CD4-positive, CD25-positive, alpha-beta regulatory T cell (primary cell): ENCODE measurements at regions not wholly inside any gene's neighbourhood (a gene's known extent, or its start where the extent isn't known, plus 50 kb on each side); places are given as distances from the start of the nearest gene placed in this dataset.

Experiments
- ATAC-seq, 2 donors: fragments of 150-1000 bp; cut with Tn5 transposase; one replicate each; pipeline ENCODE4 v1.10.0; 2021; ENCODE audit warnings: low read depth in 2 of 2, moderate number of reproducible peaks in 2 of 2, moderate library complexity in 1 of 2
- DNase-seq, 3 donors: peaks; one replicate each; pipeline versions ENCODE4 v3.0.0 to v3.0.0-alpha.2; 2012 to 2022; ENCODE audit warnings: mixed read lengths in 1 of 3
- H3K27ac ChIP-seq: one replicate; pipeline ENCODE4 v1.7.0; 2013; ENCODE audit warnings: mild to moderate bottlenecking, low read length; ENCODE audit not compliant: insufficient read depth, poor library complexity, severe bottlenecking
- H3K27me3 ChIP-seq: one replicate; pipeline ENCODE4 v1.7.0; 2013; ENCODE audit warnings: low read length; ENCODE audit not compliant: control insufficient read depth, insufficient read depth
- H3K36me3 ChIP-seq: one replicate; pipeline ENCODE4 v1.7.0; 2013; ENCODE audit warnings: mild to moderate bottlenecking, low read length, moderate library complexity; ENCODE audit not compliant: control insufficient read depth, insufficient read depth
- H3K4me1 ChIP-seq: 2 replicates; pipeline ENCODE4 v1.7.0; 2013; ENCODE audit warnings: mild to moderate bottlenecking, low read length; ENCODE audit not compliant: insufficient read depth, control insufficient read depth, poor library complexity, severe bottlenecking
- H3K4me3 ChIP-seq: one replicate; pipeline ENCODE4 v1.7.0; 2013; ENCODE audit warnings: low read depth, mild to moderate bottlenecking, low read length, moderate library complexity
- H3K9me3 ChIP-seq, 2 experiments: 1 replicate in 1 of 2; 2 replicates in 1 of 2; pipeline ENCODE4 v1.7.0; 2013; ENCODE audit warnings: low read length in 2 of 2, mild to moderate bottlenecking in 1 of 2, moderate library complexity in 1 of 2; ENCODE audit not compliant: control insufficient read depth in 2 of 2
- H3K27ac Mint-ChIP-seq, 3 donors: one replicate each; pipeline ENCODE4 v1.8.0; 2020 to 2022; ENCODE audit warnings: mild to moderate bottlenecking in 3 of 3, mixed read lengths in 3 of 3, moderate library complexity in 2 of 3
- H3K27me3 Mint-ChIP-seq: one replicate; pipeline ENCODE4 v1.8.0; 2022; ENCODE audit warnings: mild to moderate bottlenecking, mixed read lengths
- H3K36me3 Mint-ChIP-seq: one replicate; pipeline ENCODE4 v1.8.0; 2020; ENCODE audit warnings: mixed read lengths
- H3K4me1 Mint-ChIP-seq, 4 donors: one replicate each; pipeline ENCODE4 v1.8.0; 2020 to 2022; ENCODE audit warnings: mixed read lengths in 4 of 4, mild to moderate bottlenecking in 1 of 4
- H3K4me3 Mint-ChIP-seq, 4 donors: one replicate each; pipeline ENCODE4 v1.8.0; 2020 to 2022; ENCODE audit warnings: mild to moderate bottlenecking in 4 of 4, mixed read lengths in 4 of 4, moderate library complexity in 3 of 4
- H3K9me3 Mint-ChIP-seq, 7 donors: one replicate each; pipeline ENCODE4 v1.8.0; 2020 to 2022; ENCODE audit warnings: mixed read lengths in 7 of 7, mild to moderate bottlenecking in 3 of 7, moderate library complexity in 2 of 7

DNA sequence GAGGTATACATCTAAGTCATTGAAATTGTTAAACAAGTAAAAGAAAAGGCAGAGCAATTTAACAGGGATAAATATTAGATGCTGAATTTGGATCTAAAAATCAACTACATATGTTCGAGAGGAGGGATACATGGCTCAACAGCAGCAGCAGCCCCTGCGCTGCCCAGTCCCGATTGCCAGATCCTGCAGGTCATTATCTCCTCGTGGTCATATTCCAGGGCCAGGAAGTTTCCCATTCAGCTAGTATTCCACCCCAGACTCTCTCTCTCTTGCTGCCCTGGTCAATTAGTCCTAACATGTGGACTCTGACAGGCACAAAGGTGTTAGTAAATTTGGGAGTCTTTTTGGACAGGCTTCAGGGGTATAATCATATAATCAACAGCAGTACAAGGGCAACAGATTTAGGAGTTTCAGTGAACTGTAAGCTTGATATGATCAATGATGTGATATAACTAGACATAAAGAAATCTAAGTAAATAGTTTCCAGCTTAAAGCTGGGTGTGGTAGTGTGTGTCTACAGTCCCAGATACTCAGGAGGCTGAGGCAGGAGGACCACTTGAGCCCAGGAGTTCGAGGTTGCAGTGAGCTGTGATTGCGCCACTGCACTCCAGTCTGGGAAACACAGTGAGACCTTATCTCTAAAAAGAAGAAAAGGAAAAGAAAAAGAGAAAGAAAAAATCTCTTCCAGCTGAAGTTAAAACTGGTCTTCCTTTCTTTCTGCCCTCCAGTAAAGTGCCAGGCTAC, 96.5 kb upstream of the MED13 start:
- H3K9me3 Mint-ChIP-seq: peaks cover 0 to 2% (median 0%) of the 10 kb centered on the region in 7 donors
- H3K4me3 Mint-ChIP-seq: no peak overlapping the region
- H3K36me3 Mint-ChIP-seq: no peaks in the 10 kb centered on the region
- H3K4me3 ChIP-seq: no peak overlapping the region
- H3K27ac ChIP-seq: no peak overlapping the region
- H3K36me3 ChIP-seq: no peaks in the 10 kb centered on the region
- no peak for ATAC-seq
- H3K4me1 ChIP-seq: no peaks in the 10 kb centered on the region
- H3K4me1 Mint-ChIP-seq: peaks cover 5 to 9% (median 7%) of the 10 kb centered on the region in 4 donors
- DNase-seq: no peak
- no peaks in the 10 kb centered on the region for H3K9me3 ChIP-seq
- no peak overlapping the region for H3K27ac Mint-ChIP-seq
- H3K27me3 Mint-ChIP-seq: peaks cover 12% of the 10 kb centered on the region
- no peaks in the 10 kb centered on the region for H3K27me3 ChIP-seq

DNA sequence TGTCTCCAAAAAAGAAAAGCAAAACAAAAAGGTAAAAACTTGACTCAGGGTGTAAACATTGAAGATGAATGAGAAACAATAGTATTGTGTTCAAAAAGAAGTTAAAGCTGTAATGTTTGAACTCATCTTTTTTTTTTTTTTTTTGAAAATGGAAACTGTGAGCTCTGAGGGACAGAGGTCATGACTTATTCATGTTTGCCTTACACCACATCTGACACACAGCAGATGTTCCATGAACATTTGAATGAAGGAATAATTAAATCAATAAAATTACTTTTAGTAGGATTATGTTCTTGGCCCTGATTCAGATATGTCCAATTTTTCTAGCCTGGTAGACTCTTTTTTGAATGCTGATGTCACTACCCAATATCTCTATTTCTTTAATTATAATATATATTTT, 95.7 kb upstream of the MED13 start:
- no peak for ATAC-seq
- Mint-ChIP-seq H3K36me3 (no peaks in the 10 kb centered on the region), H3K27me3 (peaks cover 12% of the 10 kb centered on the region)

DNA sequence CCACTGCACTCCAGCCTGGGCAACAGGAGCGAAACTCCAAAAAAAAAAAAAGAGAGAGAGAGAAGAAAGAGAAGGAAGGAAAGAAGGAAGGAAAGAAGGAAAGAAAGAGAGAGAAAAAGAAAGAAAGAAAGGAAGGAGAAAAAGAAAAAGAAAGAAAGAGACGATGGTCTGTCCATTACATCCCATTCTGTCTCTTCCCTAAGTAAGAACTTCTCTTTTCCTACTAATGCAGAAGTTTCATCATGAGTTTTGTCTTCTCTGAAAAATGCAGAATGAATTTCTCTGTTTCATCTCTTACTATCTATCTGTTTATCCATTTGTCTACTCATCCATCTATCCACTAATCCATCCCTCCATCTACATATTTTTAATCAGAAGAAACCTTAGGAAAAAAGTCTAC, 94.9 kb upstream of the MED13 start:
- no peaks in the 10 kb centered on the region for H3K36me3 ChIP-seq
- DNase-seq (no peak), ATAC-seq (no peak)
- no peak overlapping the region for H3K4me3 ChIP-seq
- no peak overlapping the region for H3K27ac ChIP-seq
- no peaks in the 10 kb centered on the region for H3K27me3 ChIP-seq
- peaks cover under 1 to 3% (median 2%) of the 10 kb centered on the region in 4 donors for H3K4me1 Mint-ChIP-seq
- peaks cover 14% of the 10 kb centered on the region for H3K27me3 Mint-ChIP-seq
- H3K9me3 ChIP-seq: no peaks in the 10 kb centered on the region
- peaks cover 0 to 2% (median 0%) of the 10 kb centered on the region in 7 donors for H3K9me3 Mint-ChIP-seq
- H3K36me3 Mint-ChIP-seq: no peaks in the 10 kb centered on the region
- no peak overlapping the region for H3K4me3 Mint-ChIP-seq
- no peak overlapping the region for H3K27ac Mint-ChIP-seq
- H3K4me1 ChIP-seq: no peaks in the 10 kb centered on the region

More for the DNA sequence above, 95.7 kb upstream of the MED13 start:
- Histone ChIP-seq H3K36me3 (no peaks in the 10 kb centered on the region), H3K4me3 (no peak overlapping the region), H3K4me1 (no peaks in the 10 kb centered on the region), H3K9me3 (no peaks in the 10 kb centered on the region), H3K27me3 (no peaks in the 10 kb centered on the region), H3K27ac (no peak overlapping the region)
- peaks cover 0 to 2% (median 0%) of the 10 kb centered on the region in 7 donors for H3K9me3 Mint-ChIP-seq
- no peak overlapping the region for H3K4me3 Mint-ChIP-seq
- no peak overlapping the region for H3K27ac Mint-ChIP-seq
- DNase-seq: no peak
- peaks cover 5 to 9% (median 7%) of the 10 kb centered on the region in 4 donors for H3K4me1 Mint-ChIP-seq

DNA sequence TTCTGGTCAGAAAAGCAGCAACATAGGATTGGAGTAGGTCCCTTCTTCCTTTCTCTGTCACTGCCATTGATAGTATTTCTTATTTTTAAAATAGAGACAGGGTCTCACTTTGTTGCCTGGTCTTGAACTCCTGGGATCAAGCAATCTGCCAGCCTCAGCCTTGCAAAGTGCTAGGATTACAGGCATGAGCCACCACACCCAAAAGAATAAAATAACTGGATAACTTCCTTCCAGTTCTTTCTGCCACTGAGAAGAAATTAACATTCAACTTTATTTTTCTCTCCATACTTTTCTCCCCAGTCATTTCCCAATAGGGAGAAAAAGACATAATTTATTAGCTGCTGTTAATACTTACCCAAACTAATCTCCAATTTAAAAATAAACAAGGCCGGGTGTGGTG, 91.9 kb upstream of the MED13 start:
- no peaks in the 10 kb centered on the region for H3K27me3 ChIP-seq
- H3K36me3 Mint-ChIP-seq: no peaks in the 10 kb centered on the region
- H3K4me1 ChIP-seq: no peaks in the 10 kb centered on the region
- H3K27ac ChIP-seq: no peak overlapping the region
- DNase-seq (no peak), ATAC-seq (no peak)
- H3K9me3 Mint-ChIP-seq: peaks cover 0 to 2% (median 0%) of the 10 kb centered on the region in 7 donors
- no peaks in the 10 kb centered on the region for H3K36me3 ChIP-seq
- H3K4me3 Mint-ChIP-seq: no peak overlapping the region
- H3K4me1 Mint-ChIP-seq: no peaks in the 10 kb centered on the region
- H3K27me3 Mint-ChIP-seq: peaks cover 28% of the 10 kb centered on the region
- no peak overlapping the region for H3K27ac Mint-ChIP-seq
- H3K9me3 ChIP-seq: no peaks in the 10 kb centered on the region
- H3K4me3 ChIP-seq: no peak overlapping the region

DNA sequence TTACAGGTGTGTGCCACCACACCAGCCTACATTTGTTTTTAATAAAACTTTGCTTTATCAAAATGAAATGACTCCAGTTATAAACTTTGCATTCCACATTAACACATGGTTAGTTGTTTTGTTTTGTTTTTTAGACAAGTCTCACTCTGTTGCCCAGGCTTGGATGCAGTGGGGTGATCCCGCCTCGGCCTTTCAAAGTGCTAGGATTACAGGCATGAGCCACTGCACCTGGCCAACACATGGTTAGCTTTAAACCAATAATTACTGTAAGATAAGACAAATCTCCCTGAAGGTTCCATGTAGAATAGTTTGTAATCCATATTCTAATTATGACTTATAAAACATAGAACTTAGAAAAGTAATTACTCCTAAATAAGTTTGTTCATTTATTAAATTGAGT, 89.8 kb upstream of the MED13 start:
- no peaks in the 10 kb centered on the region for H3K4me1 Mint-ChIP-seq
- no peaks in the 10 kb centered on the region for H3K27me3 ChIP-seq
- no peak overlapping the region for H3K27ac ChIP-seq
- H3K4me3 Mint-ChIP-seq: no peak overlapping the region
- ATAC-seq (no peak), DNase-seq (no peak)
- H3K9me3 Mint-ChIP-seq: peaks cover 0 to 2% (median 0%) of the 10 kb centered on the region in 7 donors
- no peaks in the 10 kb centered on the region for H3K36me3 ChIP-seq
- no peaks in the 10 kb centered on the region for H3K9me3 ChIP-seq
- no peak overlapping the region for H3K4me3 ChIP-seq
- H3K27me3 Mint-ChIP-seq: peaks cover 27% of the 10 kb centered on the region
- no peaks in the 10 kb centered on the region for H3K36me3 Mint-ChIP-seq
- no peak overlapping the region for H3K27ac Mint-ChIP-seq
- no peaks in the 10 kb centered on the region for H3K4me1 ChIP-seq

DNA sequence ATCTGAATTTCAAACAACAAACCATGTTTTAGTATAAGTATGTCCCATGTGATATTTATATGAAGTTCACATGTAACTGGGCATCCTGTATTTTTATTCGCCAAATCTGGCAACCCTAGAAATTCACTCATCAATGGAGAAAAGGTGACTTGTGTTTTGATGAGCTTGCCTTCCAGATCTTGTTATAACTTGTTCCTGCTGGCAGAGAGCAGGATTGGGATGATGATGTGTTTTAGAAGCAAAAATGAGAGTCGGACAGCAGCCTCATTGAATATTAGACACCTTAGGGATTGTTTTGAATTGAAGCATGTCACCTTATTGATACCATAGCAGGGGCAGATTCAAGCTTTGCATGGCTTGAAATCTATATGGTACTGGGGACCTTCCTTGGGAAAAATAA, 85.4 kb upstream of the MED13 start:
- no peaks in the 10 kb centered on the region for H3K9me3 ChIP-seq
- no peak overlapping the region for H3K27ac ChIP-seq
- H3K27ac Mint-ChIP-seq: no peak overlapping the region
- DNase-seq (no peak), ATAC-seq (no peak)
- H3K36me3 ChIP-seq: no peaks in the 10 kb centered on the region
- H3K9me3 Mint-ChIP-seq: peaks cover 0 to 1% (median 0%) of the 10 kb centered on the region in 7 donors
- H3K27me3 Mint-ChIP-seq: peaks cover 45% of the 10 kb centered on the region
- H3K4me1 ChIP-seq: no peaks in the 10 kb centered on the region
- H3K27me3 ChIP-seq: no peaks in the 10 kb centered on the region
- H3K4me3 Mint-ChIP-seq: no peak overlapping the region
- H3K36me3 Mint-ChIP-seq: no peaks in the 10 kb centered on the region
- H3K4me3 ChIP-seq: no peak overlapping the region
- no peaks in the 10 kb centered on the region for H3K4me1 Mint-ChIP-seq

DNA sequence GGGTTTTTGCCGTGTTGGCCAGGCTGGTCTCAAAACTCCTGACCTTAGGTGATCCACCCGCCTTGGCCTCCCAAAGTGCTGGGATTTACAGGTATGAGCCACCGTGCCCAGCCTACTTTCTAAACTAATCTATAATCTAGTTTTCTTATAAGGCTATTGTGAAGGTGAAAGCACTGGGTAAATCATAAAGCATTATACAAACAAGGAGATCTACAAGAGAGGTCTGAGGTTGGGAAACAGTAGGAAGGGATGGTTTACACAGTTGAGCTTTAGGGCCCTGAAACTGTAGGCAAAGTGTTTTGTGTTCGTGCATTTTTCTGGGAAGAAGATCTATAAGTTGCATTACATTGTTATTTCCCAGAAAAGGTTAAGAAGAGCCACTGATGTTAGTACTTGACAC, 84.9 kb upstream of the MED13 start:
- Mint-ChIP-seq H3K4me1 (no peaks in the 10 kb centered on the region), H3K9me3 (peaks cover 0 to 1% (median 0%) of the 10 kb centered on the region in 7 donors), H3K4me3 (no peak overlapping the region), H3K36me3 (no peaks in the 10 kb centered on the region), H3K27me3 (peaks cover 42% of the 10 kb centered on the region), H3K27ac (peak overlapping the region in 1 of 3 donors; percentile 68)
- no peak overlapping the region for H3K27ac ChIP-seq
- no peak for DNase-seq
- no peaks in the 10 kb centered on the region for H3K36me3 ChIP-seq
- H3K9me3 ChIP-seq: no peaks in the 10 kb centered on the region
- no peaks in the 10 kb centered on the region for H3K27me3 ChIP-seq
- H3K4me3 ChIP-seq: no peak overlapping the region
- H3K4me1 ChIP-seq: no peaks in the 10 kb centered on the region
- no peak for ATAC-seq

DNA sequence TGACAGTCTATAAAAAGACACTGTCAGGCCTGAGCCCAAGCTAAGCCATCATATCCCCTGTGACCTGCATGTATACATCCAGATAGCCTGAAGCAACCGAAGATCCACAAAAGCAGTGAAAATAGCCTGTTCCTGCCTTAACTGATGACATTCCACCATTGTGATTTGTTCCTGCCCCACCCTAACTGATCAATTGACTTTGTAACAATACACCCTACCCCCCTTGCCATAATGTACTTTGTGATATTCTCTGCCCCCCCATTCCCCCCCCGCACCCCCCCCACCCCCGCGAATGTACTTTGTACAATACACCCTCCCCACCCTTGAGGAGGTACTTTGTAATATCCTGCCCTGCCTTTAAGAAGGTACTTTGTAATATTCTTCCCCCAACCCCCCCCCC, 82.2 kb upstream of the MED13 start:
- Mint-ChIP-seq H3K27ac (no peak overlapping the region), H3K36me3 (no peaks in the 10 kb centered on the region), H3K4me3 (no peak overlapping the region), H3K27me3 (peaks cover 29% of the 10 kb centered on the region), H3K9me3 (peaks cover 0 to 2% (median 1%) of the 10 kb centered on the region in 7 donors), H3K4me1 (no peaks in the 10 kb centered on the region)
- ATAC-seq (no peak), DNase-seq (no peak)
- Histone ChIP-seq H3K27me3 (no peaks in the 10 kb centered on the region), H3K4me1 (no peaks in the 10 kb centered on the region), H3K9me3 (no peaks in the 10 kb centered on the region), H3K4me3 (no peak overlapping the region), H3K27ac (no peak overlapping the region), H3K36me3 (no peaks in the 10 kb centered on the region)
